Kidney capillary endothelial cell (primary cell): ENCODE measurements at regions not wholly inside any gene's neighbourhood (a gene's known extent, or its start where the extent isn't known, plus 50 kb on each side); places are given as distances from the start of the nearest gene placed in this dataset.

ENCODE experiments used
- DNase-seq: peaks from one replicate; pipeline ENCODE4 v3.0.0-alpha.2; 2018; ENCODE audit warnings: low spot score

DNA sequence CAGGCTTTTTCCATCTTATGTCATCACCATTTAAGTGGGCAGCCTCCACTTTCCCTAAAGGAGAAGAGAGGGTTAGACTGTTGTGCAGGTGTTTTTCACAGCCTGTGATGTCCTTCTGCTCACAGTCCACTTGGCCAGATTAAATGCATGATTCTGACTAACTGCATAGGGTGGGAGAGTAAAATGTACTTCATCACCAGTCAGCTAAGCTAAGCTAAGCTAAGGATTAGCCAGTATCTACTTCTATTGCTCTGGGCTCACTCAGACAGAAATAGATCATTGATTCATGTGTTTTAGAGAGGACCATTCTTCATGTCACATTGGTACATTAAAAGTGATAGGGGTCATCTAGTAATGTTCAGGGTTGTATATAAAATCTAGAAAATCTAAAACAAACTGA is 1013.1 kb downstream of the NTRK3 start:
- DNase-seq = no peak

DNA sequence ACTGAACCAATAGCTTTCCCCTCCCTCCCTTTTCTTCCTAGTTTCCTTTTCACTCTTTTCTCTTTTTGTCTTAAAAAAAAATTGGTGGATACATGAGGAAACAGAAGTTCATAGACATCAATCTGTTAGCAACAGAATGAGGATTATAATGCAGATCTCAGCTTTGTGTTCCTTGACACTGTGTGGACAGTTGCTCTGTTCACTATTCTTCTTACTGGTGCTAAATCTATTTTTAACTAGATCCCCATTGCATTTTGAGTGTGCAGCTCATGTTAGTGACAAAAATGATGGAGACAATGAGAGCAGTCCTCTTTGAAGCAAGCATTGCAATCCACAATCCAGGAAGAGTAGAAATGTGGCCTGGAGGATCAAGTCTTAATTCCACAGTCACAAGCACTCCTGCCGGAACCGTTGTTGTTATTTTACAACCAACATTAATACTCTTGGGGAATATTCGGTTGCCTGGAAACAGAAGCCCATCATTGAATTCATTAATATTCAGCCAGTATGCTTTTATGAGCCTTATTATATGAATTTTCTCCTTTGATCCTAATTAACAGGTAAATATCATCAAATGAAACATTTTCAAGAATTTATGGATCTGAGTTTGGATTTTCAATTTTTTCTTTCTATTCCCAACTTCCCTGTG is 1016.8 kb downstream of the NTRK3 start:
- DNase-seq = no peak

DNA sequence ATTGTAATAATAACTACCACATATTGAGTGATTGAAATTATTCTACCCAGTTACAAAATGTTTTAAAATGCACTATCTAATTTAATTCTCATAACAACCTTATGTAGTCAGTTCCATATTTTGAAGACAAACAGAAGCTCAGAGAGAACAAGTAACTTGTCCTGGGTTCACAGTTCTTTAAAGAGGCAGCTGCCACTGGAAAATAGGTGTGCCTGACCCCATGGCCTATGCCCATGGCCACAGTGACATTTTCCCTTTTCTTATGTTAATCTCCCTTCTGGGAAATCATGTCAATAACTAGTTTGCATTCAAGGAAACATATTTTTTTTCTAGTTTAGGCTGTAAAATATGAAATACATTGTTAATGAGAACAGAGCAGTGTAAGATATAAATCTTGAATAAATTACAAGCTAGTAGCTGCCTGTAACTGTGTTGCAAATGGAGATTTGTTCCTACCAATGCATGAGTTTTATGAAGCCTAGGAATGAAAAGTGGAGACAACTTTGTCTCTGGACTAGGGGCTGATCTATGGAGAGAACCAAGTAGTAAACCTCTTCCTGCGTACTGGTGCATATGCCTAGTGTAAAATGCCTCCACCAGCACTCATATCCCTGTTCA is 1018.0 kb downstream of the NTRK3 start:
- no peak for DNase-seq

DNA sequence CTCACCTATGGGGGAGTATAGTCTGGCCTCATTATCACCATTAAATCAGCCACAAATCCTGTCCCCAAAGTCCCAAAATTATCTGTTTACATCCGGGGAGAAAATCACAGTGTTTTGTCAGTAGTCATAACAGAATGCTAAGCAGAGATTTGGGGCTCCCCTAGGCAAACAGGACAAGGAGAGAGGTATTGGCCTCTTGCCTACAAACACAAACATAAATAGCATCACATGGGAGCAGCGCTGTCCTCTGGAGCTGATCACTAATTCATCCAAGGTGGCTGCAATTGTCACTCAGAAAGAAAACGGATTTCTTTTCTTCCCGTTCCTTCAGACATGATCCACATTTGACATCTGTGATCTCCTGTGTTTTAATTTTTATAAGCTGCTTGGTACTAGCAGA is 1028.1 kb downstream of the NTRK3 start:
- DNase-seq = no peak

DNA sequence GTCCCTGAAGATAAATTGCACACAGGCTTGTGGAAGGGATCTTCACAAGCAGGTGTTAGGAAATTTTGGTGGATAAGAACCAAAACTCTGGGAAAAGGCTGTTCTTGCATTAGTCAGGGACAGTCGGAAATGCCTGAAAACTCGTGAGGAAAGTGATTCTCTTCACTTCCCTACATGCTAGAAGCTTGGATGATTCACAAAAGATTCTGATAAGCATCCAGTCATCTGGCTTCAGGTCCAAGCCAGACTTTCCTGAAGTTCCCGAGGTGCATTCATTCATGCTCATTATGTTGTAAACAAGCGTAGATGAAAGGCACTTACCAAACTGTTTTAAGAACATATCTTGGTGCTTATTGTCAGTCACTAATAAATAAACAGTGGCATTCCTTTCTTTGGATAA is 1028.7 kb downstream of the NTRK3 start:
- DNase-seq = no peak

DNA sequence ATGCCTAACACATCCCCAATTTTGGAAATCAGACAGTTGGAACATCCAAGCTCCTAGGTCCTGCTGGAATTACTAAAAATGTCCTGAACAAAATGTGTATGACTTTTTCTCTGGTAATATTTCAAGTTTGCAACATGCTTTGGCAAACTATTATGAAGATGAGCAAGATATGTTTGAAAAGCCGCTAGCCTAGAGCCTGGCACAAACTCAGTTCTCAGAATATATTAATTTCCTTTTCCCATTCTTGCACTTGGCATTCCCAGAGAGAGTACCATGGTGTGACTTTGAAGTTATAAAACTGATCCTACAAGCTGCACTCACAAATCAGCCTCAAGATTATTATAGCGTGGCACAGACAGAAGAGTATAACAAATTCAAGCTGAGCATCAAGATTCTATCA is 1031.1 kb downstream of the NTRK3 start:
- no peak for DNase-seq

DNA sequence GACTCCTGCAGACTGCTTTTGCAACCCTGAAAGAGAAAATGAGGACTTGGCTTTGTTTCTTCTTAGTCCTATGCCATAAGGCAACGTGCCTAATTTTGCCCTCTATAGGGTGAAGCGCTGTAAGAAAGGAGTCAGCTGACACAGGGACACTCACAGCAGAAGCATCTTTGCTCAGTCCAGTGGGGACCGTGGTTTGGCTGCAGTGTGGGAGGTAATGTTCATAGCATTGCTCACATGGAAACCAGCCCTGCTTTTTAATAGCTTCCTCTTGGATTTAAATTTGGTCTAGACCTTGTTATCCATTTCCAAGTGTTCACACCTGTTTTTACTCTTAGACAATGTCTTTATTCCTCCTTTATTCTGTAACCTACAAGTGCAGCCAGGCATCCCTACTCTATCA is 1032.1 kb downstream of the NTRK3 start:
- DNase-seq = no peak

DNA sequence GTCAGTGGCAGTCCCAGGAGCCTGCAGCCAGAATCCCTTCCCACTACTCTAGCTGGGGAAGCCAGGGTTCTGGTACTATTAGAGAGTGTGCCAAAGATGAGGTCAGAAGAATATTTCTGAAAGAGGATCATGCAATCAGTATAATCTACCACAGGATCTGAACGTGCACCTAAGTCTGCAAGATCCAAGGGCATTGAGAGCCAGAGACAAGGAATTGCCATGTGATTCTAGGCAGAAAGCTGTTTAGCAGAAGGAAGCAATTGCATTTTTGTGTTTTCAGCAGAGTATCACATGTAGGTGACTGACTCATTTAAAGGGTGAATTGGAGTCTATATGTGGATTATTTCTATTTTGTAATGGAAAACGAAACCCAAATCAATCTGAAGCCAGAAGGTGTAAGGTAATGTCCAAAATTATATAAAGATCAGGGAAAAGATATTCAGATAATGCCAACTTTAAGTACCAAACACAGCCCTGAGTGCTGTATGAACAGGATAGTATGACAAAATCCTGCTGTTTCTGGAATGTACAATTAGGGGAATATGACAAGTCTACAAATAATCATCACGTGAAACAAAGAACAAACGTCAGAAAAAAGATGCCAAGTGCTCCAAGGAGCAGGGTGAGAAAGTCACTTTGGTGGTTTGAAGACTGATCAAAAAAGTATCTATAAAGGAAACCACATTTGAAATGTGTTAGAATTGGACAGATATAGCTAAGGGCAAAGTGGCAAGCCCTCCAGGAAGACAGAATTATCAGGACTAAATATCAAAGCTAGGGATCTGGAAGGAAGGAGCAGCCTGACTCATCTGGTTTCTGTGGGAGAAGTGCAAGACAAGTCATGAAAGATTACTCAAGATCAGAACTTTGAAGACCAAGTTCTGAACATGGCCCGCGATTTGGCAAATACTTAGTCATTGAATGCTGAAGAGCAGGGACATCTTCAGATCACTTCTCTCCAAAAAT is 1036.6 kb downstream of the NTRK3 start:
- DNase-seq = no peak

DNA sequence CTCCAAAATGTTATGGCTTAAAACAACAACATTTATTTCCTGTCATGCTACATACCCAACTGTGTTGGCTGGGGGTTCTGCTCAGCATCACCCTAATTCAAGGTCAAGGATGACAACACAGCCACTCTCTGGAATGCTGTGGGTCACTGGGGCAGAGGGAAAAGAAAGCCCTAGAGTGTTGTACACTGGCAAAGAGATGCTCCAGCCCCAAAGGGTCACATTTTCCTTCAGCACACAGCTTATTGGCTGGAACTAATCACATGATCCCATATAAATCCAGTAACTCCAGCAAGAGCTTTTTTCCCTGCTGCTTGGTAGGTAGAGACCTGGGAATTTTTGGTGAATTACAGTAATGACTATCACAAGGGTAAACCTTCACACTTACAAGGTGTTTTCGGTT is 1041.4 kb downstream of the NTRK3 start:
- DNase-seq = no peak

DNA sequence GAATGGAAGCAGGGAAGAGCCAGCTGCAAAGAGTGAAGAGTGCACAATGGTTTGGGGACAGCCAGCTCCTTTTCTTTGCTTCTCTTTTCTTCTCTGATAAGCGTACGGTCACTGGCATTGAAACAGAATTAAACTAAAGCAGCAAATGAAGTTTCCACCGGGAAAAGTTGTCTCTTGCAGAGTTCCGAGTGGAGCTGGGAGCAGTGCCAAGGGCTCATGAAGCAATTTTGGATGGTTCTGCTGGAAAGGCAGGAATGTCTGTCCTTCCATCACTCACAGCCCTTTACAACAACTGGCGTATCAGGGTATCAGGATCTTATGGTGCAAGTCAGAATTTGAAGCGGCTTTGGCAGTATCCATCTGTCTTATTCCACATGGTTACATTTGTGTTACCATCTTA is 1042.9 kb downstream of the NTRK3 start:
- no peak for DNase-seq

DNA sequence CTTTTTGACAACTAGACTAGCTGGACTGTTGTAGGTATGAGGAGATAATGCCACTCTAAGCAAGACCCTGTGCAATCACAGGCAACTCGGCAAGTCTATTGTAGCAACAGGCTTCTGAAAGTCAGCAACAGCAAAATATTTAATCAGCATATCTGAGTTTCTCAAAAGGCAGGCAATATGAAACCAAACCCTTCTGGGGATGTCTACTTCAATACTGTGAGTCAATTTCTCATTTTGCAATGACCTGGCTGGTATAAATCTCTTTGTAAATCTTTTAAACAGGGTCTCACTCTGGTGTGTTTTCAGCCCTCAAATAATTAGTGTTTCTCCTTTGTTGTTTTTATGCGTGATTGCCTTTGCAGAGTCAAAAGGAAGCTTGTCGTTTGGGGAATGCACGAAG is 1044.5 kb downstream of the NTRK3 start:
- no peak for DNase-seq

DNA sequence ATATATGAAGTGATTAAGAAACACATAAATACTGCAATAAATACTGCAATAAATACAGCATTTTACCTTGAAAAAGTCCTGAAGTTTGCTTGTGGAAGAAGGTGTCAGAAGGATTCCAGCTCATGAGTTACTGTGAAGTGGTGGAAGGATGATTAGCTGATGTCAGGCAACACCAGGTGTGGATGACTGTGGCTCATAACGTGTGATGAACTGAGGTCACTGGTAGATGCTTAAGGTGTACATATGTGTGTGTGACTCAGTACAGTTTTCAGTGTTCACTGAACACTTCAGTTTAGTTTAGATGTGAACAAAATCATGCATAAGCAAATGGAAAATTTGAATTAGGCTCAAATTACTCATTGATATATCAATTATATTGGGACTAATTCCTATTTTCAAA is 1045.0 kb downstream of the NTRK3 start:
- no peak for DNase-seq

DNA sequence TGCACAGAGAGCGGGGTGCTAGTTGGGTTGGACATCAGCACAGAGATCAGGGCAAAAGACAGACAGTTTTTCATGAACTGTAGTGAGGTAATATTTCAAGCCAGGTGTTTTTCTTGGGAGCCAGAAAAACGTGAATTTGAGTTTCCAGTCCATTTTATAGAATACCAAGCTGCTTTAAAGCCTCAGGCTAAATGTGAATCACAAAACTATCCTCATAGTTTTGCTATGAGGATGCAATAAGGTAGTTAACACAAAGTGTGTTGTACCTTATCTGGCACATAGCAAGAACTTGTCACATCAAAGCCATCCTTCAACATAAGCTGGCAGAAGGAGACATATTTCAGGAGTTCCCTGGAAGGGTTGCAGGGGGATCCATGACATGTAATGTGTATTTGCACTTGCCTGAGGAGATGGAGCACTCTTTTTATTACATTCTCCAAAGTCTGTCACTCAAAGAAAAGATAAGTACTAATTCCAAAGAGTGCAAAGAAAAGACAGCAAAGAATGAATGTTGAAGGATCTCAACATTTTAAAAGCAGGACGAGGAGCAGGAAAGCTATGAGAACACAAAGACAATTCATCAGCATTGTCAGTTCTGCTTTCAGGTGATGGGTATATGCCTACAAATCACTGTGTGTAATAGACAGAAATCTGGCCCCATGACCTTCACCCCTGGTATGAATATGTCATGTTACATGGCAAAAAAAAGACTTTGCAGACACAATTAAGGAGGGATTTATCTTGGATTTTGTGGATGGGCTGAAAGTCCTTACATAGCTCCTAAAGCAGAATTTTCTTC is 1046.4 kb downstream of the NTRK3 start:
- no peak for DNase-seq

DNA sequence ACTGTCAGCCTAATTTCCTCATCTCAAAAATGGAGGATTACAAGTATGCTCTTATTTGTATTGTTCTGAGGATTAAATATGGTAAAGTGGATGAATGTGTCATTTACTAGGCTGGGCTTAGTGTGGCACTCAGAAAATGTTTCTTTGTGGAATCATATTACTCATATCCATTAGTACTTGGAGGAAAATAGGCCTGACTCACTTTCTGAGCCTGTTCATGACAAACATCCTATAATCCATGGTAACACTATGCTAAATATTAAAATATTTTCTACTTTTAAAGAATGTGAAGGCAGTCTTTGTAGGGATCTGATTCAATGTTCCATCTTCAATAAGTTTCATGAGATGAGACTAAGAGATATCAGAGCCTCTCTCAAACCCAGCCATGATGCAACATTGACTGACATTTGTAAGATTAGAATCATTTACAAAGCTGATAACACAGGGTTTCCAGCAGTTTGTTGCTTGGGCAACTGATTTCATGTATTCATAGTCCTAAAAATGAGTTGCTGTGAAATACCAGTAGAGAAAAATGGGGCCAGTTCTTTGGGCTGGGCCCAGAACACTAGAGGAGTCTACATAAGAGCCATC is 1048.5 kb downstream of the NTRK3 start:
- peak; percentile 72 for DNase-seq

DNA sequence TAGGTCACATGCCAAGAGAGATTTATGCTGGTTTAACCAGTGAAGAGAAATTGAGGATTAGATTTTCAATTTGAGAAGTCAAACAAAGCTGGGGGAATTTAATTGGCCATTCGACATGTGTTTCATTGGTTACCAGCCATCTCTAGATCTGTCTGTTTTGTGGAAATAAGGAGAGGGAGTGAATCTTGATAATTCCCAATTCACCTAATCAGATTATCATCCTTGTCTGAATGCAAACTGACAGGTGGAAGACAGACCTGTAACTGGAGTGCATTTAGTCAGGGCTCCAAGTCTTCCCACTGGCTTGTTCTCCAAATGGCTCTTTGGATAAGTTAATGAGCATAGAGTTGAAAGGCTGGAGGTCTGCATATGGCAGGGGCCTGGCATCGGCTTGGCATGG is 1049.3 kb downstream of the NTRK3 start:
- DNase-seq = no peak

DNA sequence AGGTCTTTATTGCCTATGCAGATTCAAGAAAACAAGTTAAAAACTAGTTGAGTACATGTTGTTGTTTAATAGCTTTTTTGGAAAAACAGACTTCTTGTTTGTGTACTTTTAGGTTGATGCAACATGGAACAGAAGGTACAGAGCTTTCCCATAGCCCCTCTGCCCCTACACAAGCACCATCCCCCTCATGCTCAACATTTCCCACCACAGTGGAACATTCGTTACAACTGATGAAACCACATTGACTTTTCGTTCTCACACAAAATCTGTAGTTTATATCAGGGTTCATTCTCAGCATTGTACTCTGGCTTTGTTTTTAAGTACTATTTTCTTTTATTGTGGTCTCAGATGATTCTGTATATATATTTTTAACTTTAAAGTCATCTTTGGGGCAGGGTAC is 1054.6 kb downstream of the NTRK3 start:
- DNase-seq = no peak

DNA sequence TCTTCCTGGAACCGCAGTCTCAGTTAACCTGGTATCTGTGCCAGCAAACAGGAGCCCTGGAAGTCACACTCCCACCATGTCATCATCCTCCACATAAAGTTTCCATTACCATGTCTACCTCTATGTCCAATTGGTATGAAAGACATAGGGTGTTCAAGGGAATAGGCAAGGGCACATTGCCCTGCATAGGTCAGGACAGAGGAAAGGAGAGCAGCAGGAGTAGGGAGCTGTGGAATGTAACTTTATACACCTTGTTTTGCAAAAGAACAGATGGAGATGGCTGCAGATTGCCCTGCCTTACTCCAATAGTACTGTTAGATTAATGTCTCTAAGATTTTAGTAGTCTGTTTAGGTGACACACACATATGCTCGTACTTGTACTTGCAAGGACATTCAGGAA is 1056.4 kb downstream of the NTRK3 start:
- DNase-seq = no peak

DNA sequence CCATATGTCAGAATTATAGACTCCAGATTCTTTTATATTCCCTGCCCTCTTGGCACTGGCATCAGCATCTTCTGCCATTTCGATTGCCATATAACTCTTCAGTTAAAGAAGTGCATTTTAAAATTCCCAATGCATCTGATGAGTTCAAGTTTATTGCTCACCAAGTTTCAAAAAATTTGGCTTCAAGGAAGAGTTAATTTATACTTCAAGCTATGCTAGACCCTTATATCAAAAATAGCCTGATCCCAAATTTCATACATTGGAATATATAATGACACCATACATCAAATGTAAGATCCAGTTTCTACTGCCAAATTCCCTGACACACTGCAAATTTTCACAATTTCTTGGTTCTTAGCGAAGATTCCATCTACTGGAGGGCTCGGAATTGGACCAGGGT is 1058.6 kb downstream of the NTRK3 start:
- no peak for DNase-seq

DNA sequence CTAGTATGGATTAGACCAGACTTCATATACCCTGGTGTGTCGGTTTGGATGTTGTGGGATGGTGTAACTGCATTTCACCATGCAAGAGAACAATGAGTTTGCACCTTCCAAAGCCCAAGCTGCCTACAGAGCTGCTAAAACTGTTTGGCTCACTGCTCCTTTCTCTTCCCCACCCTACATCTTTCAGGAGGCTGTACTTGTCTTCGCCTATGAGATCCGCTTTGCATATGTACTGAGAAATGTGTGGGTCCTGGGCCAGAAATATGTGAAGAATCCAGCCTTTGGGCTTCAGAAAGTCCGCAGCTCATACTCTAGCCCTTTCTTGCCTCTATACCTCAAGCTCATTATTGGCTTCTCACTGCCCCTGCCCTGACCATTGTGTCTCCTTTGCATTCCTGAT is 1060.0 kb downstream of the NTRK3 start:
- DNase-seq = no peak

DNA sequence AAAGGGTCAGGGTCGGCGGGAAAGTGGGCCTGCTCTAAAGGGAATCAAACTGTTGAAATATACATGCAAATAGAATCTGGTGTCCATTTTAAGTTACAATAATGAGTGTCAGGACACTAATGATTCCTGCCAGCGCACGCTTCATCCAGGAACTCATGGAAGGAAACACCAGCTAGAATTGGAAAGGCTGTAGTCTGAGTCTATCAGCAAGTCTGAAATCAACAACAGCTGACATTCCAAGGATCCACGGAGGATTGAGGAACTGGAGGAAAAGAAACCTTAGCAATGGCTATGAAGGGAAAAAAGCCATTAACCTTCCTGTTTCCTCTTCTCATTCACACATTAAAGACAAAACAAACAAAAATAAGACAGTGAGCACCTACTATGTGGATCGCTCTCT is 1063.1 kb downstream of the NTRK3 start:
- DNase-seq = no peak

DNA sequence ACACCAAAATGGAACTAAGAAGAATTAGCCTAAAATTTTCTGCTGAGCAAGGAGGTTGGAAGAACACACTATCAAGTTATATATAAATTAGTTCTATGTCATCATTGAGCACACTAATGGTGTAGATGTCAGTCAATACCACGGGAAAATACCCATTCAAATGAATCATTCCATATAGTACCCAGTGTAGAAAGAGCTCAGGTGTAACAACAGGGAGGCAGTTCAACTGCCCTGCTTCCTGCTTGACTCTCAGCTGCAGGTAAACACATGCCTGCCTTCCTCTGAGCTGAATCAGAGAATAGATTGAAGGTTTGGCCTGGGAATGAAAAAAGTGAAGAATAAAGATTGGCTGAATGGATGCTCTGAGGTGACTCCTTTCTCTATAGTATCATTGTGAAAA is 1088.0 kb downstream of the AGBL1 start:
- DNase-seq = no peak

DNA sequence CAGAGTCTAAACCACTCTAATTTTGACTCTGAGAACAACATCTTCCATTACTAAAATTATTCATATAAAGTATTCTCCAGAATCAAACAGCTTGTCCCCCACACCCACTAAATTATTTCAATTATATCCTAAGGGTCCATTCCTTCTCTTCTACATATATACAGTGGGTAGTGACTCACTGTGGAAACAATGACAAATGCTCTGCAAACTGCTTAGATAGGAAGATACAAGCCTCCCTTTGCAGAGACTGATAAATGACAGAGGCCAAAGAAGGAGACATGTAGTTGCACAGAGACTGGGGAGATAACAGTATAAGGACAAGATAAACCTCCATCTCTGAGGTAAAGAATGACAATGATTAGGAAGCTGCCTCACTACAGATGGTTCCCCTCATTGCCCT is 1087.4 kb downstream of the AGBL1 start:
- DNase-seq = no peak
